SU-DHL-6 (cell line): ENCODE measurements at regions not wholly inside any gene's neighbourhood (a gene's known extent, or its start where the extent isn't known, plus 50 kb on each side); places are given as distances from the start of the nearest gene placed in this dataset.
"Not testable (repeated sequence)": the region's sequence is repeated elsewhere in the genome, so short reads cannot be mapped to it uniquely, and the experiment has no call there.

Experiments
- H2AFZ ChIP-seq: fragments of 200-600 bp; sonication (generic); 2 replicates; pipeline ENCODE4 v1.6.1; 2014; ENCODE audit warnings: low read depth, mild to moderate bottlenecking, moderate library complexity, mixed read lengths, antibody characterized with exemption, low read length; ENCODE audit not compliant: severe bottlenecking
- H3F3A ChIP-seq: fragments of 200-600 bp; shearing (Covaris generic); 2 replicates; pipeline ENCODE4 v1.6.0; 2016; ENCODE audit warnings: antibody characterized with exemption, mild to moderate bottlenecking; ENCODE audit not compliant: insufficient read depth
- H3K27ac ChIP-seq: fragments of 200-600 bp; sonication (generic); 2 replicates; pipeline ENCODE4 v1.5.1; 2016; ENCODE audit warnings: low read depth, mild to moderate bottlenecking, low read length, moderate library complexity, mixed read lengths
- H3K27me3 ChIP-seq: fragments of 200-600 bp; sonication (generic), shearing (Covaris generic); 2 replicates; pipeline ENCODE4 v1.6.0; 2014; ENCODE audit warnings: mild to moderate bottlenecking, low read length
- H3K36me3 ChIP-seq: fragments of 200-600 bp; sonication (generic); 2 replicates; pipeline ENCODE4 v1.6.1; 2014; ENCODE audit warnings: mild to moderate bottlenecking, low read length, mixed read lengths
- H3K4me2 ChIP-seq: fragments of 300-600, 200-600 bp; shearing (Covaris generic), sonication (generic); 2 replicates; pipeline ENCODE4 v1.6.0; 2014; ENCODE audit warnings: low read length, low read depth, mild to moderate bottlenecking; ENCODE audit not compliant: poor library complexity, severe bottlenecking
- H3K4me3 ChIP-seq: fragments of 200-600 bp; sonication (generic); 2 replicates; pipeline ENCODE4 v1.5.1; 2014; ENCODE audit warnings: antibody characterized with exemption, low read length, mild to moderate bottlenecking, mixed read lengths; ENCODE audit not compliant: insufficient read depth, poor library complexity, severe bottlenecking
- H3K79me2 ChIP-seq: fragments of 200-600 bp; sonication (generic); 2 replicates; pipeline ENCODE4 v1.6.1; 2014; ENCODE audit warnings: mild to moderate bottlenecking, low read length, moderate library complexity; ENCODE audit not compliant: insufficient read depth
- H3K9ac ChIP-seq: fragments of 200-600 bp; sonication (generic); 2 replicates; pipeline ENCODE4 v1.7.0; 2014; ENCODE audit warnings: mild to moderate bottlenecking, low read length
- H3K9me2 ChIP-seq: fragments of 200-600 bp; sonication (generic); replicated peaks from 2 replicates; pipeline ENCODE4 v1.6.1; 2014; ENCODE audit warnings: low read length; ENCODE audit not compliant: insufficient read depth
- H3K9me3 ChIP-seq: fragments of 200-600 bp; sonication (generic); 2 replicates; pipeline ENCODE4 v1.6.1; 2014; ENCODE audit warnings: low read length, mixed read lengths; ENCODE audit not compliant: insufficient read depth
- H4K20me1 ChIP-seq: fragments of 200-600 bp; sonication (generic); 2 replicates; pipeline ENCODE4 v1.6.1; 2014; ENCODE audit warnings: low read depth, mild to moderate bottlenecking, antibody characterized with exemption, low read length, moderate library complexity, mixed read lengths
- EZH2phosphoT487 ChIP-seq: fragments of 200-600 bp; sonication (generic), shearing (Covaris generic); conservative IDR thresholded peaks from 2 replicates; pipeline ENCODE4 v1.6.1; 2018; ENCODE audit warnings: mild to moderate bottlenecking, antibody characterized with exemption, low read length, moderate library complexity, mixed read lengths
- TF ChIP-seq, protein P1 (sequence below): fragments of 200-600 bp; sonication (generic); IDR thresholded peaks from one replicate; pipeline ENCODE4 v1.5.1; 2017; ENCODE audit warnings: antibody characterized with exemption, mild to moderate bottlenecking, low read length, moderate library complexity; ENCODE audit not compliant: insufficient read depth, poor library complexity, severe bottlenecking

DNA sequence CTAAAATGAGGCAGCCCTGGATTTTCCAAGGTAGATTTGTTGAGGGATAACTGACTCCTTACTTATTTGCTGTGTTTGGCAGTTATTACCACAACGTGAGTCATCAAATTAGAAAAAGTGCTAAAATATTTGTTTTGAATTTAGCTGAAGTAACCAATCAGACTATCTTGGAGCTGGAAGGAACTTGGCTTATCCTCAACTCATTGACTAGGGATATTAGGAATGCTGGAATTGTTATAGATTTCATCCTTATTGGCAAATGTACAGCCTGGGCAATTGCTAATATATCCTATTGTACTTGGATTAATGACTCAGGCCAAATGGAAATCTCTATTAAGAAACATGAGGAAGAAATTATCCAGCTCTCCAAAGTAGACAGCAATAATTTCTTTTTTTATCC lies 1189.0 kb upstream of the LRRN3 start:
- no peaks in the 10 kb centered on the region for H4K20me1 ChIP-seq

DNA sequence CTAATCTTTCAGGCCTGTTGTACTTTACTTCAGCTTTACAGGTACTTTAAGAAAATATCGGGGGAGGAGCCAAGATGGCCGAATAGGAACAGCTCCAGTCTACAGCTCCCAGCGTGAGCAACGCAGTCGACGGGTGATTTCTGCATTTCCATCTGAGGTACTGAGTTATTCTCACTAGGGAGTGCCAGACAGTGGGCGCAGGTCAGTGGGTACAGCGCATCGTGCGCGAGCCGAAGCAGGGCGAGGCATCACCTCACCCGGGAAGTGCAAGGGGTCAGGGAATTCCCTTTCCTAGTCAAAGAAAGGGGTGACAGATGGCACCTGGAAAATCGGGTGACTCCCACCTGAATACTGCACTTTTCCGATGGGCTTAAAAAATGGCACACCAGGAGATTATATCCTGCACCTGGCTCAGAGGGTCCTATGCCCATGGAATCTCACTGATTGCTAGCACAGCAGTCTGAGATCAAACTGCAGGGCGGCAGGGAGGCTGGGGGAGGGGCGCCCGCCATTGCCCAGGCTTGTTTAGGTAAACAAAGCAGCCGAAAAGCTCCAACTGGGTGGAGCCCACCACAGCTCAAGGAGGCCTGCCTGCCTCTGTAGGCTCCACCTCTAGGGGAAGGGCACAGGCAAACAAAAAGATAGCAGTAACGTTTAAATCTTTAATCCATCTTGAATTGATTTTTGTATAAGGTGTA lies 1185.4 kb upstream of the LRRN3 start:
- H2AFZ ChIP-seq, H3K27ac ChIP-seq, H3F3A ChIP-seq, H4K20me1 ChIP-seq, H3K36me3 ChIP-seq, H3K9me2 ChIP-seq, H3K79me2 ChIP-seq, H3K9me3 ChIP-seq, H3K9ac ChIP-seq, H3K4me3 ChIP-seq, H3K4me2 ChIP-seq, H3K27me3 ChIP-seq: not testable (repeated sequence)

More for the DNA sequence above, 1189.0 kb upstream of the LRRN3 start:
- no peak for TF ChIP-seq EZH2phosphoT487
- TF ChIP-seq, protein P1, sequence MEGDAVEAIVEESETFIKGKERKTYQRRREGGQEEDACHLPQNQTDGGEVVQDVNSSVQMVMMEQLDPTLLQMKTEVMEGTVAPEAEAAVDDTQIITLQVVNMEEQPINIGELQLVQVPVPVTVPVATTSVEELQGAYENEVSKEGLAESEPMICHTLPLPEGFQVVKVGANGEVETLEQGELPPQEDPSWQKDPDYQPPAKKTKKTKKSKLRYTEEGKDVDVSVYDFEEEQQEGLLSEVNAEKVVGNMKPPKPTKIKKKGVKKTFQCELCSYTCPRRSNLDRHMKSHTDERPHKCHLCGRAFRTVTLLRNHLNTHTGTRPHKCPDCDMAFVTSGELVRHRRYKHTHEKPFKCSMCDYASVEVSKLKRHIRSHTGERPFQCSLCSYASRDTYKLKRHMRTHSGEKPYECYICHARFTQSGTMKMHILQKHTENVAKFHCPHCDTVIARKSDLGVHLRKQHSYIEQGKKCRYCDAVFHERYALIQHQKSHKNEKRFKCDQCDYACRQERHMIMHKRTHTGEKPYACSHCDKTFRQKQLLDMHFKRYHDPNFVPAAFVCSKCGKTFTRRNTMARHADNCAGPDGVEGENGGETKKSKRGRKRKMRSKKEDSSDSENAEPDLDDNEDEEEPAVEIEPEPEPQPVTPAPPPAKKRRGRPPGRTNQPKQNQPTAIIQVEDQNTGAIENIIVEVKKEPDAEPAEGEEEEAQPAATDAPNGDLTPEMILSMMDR = no peak
- Histone ChIP-seq H3K9me2 (no peaks in the 10 kb centered on the region), H3F3A (no peaks in the 10 kb centered on the region), H3K36me3 (no peaks in the 10 kb centered on the region), H3K27me3 (no peaks in the 10 kb centered on the region), H3K79me2 (no peaks in the 10 kb centered on the region), H3K27ac (no peak overlapping the region), H3K4me2 (no peak overlapping the region), H2AFZ (no peak overlapping the region), H3K9me3 (no peaks in the 10 kb centered on the region), H3K9ac (no peak overlapping the region), H3K4me3 (no peak overlapping the region)

DNA sequence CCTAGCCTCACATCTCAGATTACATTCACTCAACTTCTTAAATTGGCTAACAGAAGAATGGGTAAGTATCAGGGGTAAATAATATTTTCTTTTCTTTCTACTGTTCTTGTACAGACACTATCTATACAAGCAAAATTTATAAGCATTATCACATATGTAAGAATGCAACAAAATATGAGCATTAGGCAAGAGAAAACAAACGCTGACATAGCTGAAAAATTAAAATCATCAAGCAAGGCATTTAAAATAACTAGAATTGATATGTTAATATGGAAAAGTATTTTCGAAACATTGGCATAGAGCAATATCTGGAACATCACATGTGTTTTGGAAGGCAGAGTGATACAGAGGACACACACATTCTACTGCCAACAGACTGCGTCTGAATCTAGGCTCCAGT lies 1175.3 kb upstream of the LRRN3 start:
- no peaks in the 10 kb centered on the region for H3K9me2 ChIP-seq
- H3K36me3 ChIP-seq = no peaks in the 10 kb centered on the region
- no peak overlapping the region for H3K4me2 ChIP-seq
- no peaks in the 10 kb centered on the region for H3F3A ChIP-seq
- no peaks in the 10 kb centered on the region for H3K9me3 ChIP-seq
- no peak overlapping the region for H2AFZ ChIP-seq
- no peaks in the 10 kb centered on the region for H3K27me3 ChIP-seq
- no peak overlapping the region for H3K27ac ChIP-seq
- H3K79me2 ChIP-seq = no peaks in the 10 kb centered on the region
- no peaks in the 10 kb centered on the region for H4K20me1 ChIP-seq
- TF ChIP-seq, protein P1 = no peak
- no peak for TF ChIP-seq EZH2phosphoT487
- no peak overlapping the region for H3K4me3 ChIP-seq
- H3K9ac ChIP-seq = no peak overlapping the region

DNA sequence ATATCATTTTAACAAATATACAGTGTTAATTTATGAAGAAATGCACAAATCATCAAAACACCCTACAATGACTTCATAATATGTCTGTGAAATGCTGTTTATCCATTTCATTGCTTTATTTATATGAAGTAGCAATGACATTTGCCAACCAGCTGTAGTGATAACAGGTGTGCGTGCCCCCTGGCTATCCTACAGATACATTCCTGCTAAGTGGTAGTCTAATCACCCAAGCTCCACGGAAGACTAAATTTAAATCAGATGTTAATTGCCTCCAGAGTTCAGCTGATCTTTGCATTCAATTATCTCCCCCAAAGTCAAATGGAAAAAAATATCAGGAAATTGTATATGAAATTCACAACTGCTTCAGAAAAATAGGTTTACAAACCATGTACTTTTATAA lies 1164.2 kb upstream of the LRRN3 start:
- H3K27me3 ChIP-seq = no peaks in the 10 kb centered on the region
- H3K9me2 ChIP-seq = no peaks in the 10 kb centered on the region
- H3K36me3 ChIP-seq = no peaks in the 10 kb centered on the region
- TF ChIP-seq EZH2phosphoT487 = no peak
- TF ChIP-seq, protein P1 = no peak
- H4K20me1 ChIP-seq = no peaks in the 10 kb centered on the region
- no peak overlapping the region for H3K4me3 ChIP-seq
- no peak overlapping the region for H3K9ac ChIP-seq
- H3K9me3 ChIP-seq = peaks cover 8% of the 10 kb centered on the region; the same call in 1 of the 2 replicates
- no peak overlapping the region for H3K27ac ChIP-seq
- H2AFZ ChIP-seq = no peak overlapping the region
- H3K79me2 ChIP-seq = no peaks in the 10 kb centered on the region
- no peak overlapping the region for H3K4me2 ChIP-seq
- no peaks in the 10 kb centered on the region for H3F3A ChIP-seq
